HEK293 (cell line): ENCODE measurements at regions not wholly inside any gene's neighbourhood (a gene's known extent, or its start where the extent isn't known, plus 50 kb on each side); places are given as distances from the start of the nearest gene placed in this dataset.

ENCODE experiments used
- CTCF ChIA-PET: fragments of 350-600 bp; formaldehyde crosslinking; extraction: SDS; loops from one replicate; lab custom pipeline; 2021; ENCODE audit warnings: antibody characterized with exemption; lab: Yijun Ruan, JAX
- POLR2A ChIA-PET: fragments of 300-600 bp; formaldehyde crosslinking; extraction: SDS; loops from one replicate; lab custom pipeline; 2020; ENCODE audit warnings: antibody characterized with exemption, inconsistent platforms; lab: Yijun Ruan, JAX
- H3K27ac ChIP-seq: fragments of 200-500 bp; sonication (Bioruptor generic); 2 replicates; pipeline ENCODE4 v1.5.1; 2014; ENCODE audit warnings: low read depth, low read length, control low read depth, inconsistent platforms; ENCODE audit errors: extremely low read depth
- H3K36me3 ChIP-seq, 2 experiments: fragments of 200-500 bp in 1 of 2; sonication (Bioruptor generic) in 1 of 2; 1 replicate in 1 of 2; 2 replicates in 1 of 2; pipeline ENCODE4 v1.5.1; 2014 to 2017; ENCODE audit warnings: inconsistent platforms in 2 of 2, low read length in 2 of 2; ENCODE audit not compliant: control insufficient read depth in 2 of 2, insufficient read depth in 1 of 2
- H3K4me1 ChIP-seq: fragments of 200-500 bp; sonication (Bioruptor generic); 2 replicates; pipeline ENCODE4 v1.5.1; 2014; ENCODE audit warnings: mild to moderate bottlenecking, low read length, inconsistent platforms; ENCODE audit not compliant: control insufficient read depth, insufficient read depth
- H3K4me3 ChIP-seq: 2 replicates; pipeline ENCODE4 v1.5.1; 2011; ENCODE audit warnings: low read depth, mild to moderate bottlenecking, control low read depth, low read length, moderate library complexity
- H3K9me3 ChIP-seq: fragments of 200-500 bp; sonication (Bioruptor generic); 2 replicates; pipeline ENCODE4 v1.5.1; 2014; ENCODE audit warnings: low read depth, low read length, inconsistent platforms; ENCODE audit not compliant: control insufficient read depth, insufficient read depth
- MYNN ChIP-seq: fragments of 450-650 bp; formaldehyde crosslinking; IDR thresholded peaks from 2 replicates; pipeline ENCODE4 v1.5.1; 2016; ENCODE audit warnings: missing biosample characterization, missing genetic modification characterization, borderline replicate concordance
- ZBTB1 ChIP-seq: fragments of 450-650 bp; formaldehyde crosslinking; IDR thresholded peaks from 2 replicates; pipeline ENCODE4 v1.5.1; 2016; ENCODE audit warnings: missing biosample characterization, missing genetic modification characterization
- ZFP37 ChIP-seq: fragments of 450-650 bp; formaldehyde crosslinking; IDR thresholded peaks from 2 replicates; pipeline ENCODE4 v1.5.1; 2016; ENCODE audit warnings: missing biosample characterization, missing genetic modification characterization
- ZNF146 ChIP-seq: fragments of 450-650 bp; formaldehyde crosslinking; IDR thresholded peaks from 2 replicates; pipeline ENCODE4 v1.5.1; 2016; ENCODE audit warnings: missing biosample characterization, missing genetic modification characterization
- ZNF174 ChIP-seq: fragments of 450-650 bp; formaldehyde crosslinking; IDR thresholded peaks from 2 replicates; pipeline ENCODE4 v1.5.0; 2017; ENCODE audit warnings: missing biosample characterization, mild to moderate bottlenecking, missing genetic modification characterization
- ZNF214 ChIP-seq: fragments of 450-650 bp; formaldehyde crosslinking; IDR thresholded peaks from 2 replicates; pipeline ENCODE4 v1.5.1; 2017; ENCODE audit warnings: missing biosample characterization, mild to moderate bottlenecking, missing genetic modification characterization, borderline replicate concordance
- ZNF48 ChIP-seq: fragments of 450-650 bp; formaldehyde crosslinking; IDR thresholded peaks from 2 replicates; pipeline ENCODE4 v1.5.1; 2016; ENCODE audit warnings: missing biosample characterization, missing genetic modification characterization
- ZNF530 ChIP-seq: fragments of 450-650 bp; formaldehyde crosslinking; IDR thresholded peaks from 2 replicates; pipeline ENCODE4 v1.5.1; 2016; ENCODE audit warnings: low read depth, missing biosample characterization, missing genetic modification characterization
- ZNF555 ChIP-seq: fragments of 450-650 bp; formaldehyde crosslinking; conservative IDR thresholded peaks from 2 replicates; pipeline ENCODE4 v1.5.1; 2017; ENCODE audit warnings: missing biosample characterization, mild to moderate bottlenecking, missing genetic modification characterization, inconsistent platforms
- ZNF623 ChIP-seq: fragments of 450-650 bp; formaldehyde crosslinking; IDR thresholded peaks from 2 replicates; pipeline ENCODE4 v1.5.1; 2016; ENCODE audit warnings: missing biosample characterization, missing genetic modification characterization
- ZNF654 ChIP-seq: fragments of 450-650 bp; formaldehyde crosslinking; IDR thresholded peaks from 2 replicates; pipeline ENCODE4 v1.5.1; 2016; ENCODE audit warnings: low read depth, missing biosample characterization, missing genetic modification characterization
- ZNF785 ChIP-seq: fragments of 450-650 bp; formaldehyde crosslinking; IDR thresholded peaks from 2 replicates; pipeline ENCODE4 v1.5.1; 2016; ENCODE audit warnings: missing biosample characterization, missing genetic modification characterization
- TF ChIP-seq, protein P1 (sequence below): fragments of 450-650 bp; formaldehyde crosslinking; IDR thresholded peaks from 2 replicates; pipeline ENCODE4 v1.5.1; 2017; ENCODE audit warnings: missing biosample characterization, missing genetic modification characterization
- TF ChIP-seq, protein P2 (sequence below): fragments of 450-650 bp; formaldehyde crosslinking; IDR thresholded peaks from 2 replicates; pipeline ENCODE4 v1.5.1; 2016; ENCODE audit warnings: missing biosample characterization, missing genetic modification characterization
- TF ChIP-seq, protein P3 (sequence below): fragments of 450-650 bp; formaldehyde crosslinking; IDR thresholded peaks from 2 replicates; pipeline ENCODE4 v1.5.1; 2016; ENCODE audit warnings: missing biosample characterization, missing genetic modification characterization, borderline replicate concordance
- TF ChIP-seq, protein P4 (sequence below): fragments of 450-650 bp; formaldehyde crosslinking; IDR thresholded peaks from 2 replicates; pipeline ENCODE4 v1.5.1; 2016; ENCODE audit warnings: missing biosample characterization, missing genetic modification characterization
- TF ChIP-seq, protein P5 (sequence below): fragments of 450-650 bp; formaldehyde crosslinking; IDR thresholded peaks from 2 replicates; pipeline ENCODE4 v1.5.1; 2017; ENCODE audit warnings: missing biosample characterization, missing genetic modification characterization
- TF ChIP-seq, protein P6 (sequence below): fragments of 450-650 bp; IDR thresholded peaks from 2 replicates; pipeline ENCODE4 v1.5.1; 2018; ENCODE audit warnings: missing biosample characterization, mild to moderate bottlenecking, missing genetic modification characterization

DNA sequence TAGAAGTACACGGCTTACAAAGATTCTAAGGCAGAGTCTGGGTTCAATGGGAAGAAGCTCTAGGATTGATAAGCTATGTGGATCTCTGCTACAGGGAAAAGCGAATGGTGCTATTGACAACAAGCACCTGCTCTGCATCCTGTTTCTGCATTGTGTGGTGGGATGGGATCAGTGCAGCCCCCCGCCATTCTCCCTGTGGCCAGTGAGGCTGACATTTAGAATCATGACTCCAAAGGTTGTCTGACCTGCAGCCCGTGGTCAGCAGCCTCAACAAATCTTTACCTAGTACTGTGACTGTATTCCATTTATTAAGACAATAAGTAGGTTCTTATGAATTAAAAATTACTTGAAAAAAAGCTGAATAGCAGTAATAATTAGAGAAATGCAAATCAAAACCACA lies 1477.0 kb upstream of the TMEM132C start:
- TF ChIP-seq, protein P1, sequence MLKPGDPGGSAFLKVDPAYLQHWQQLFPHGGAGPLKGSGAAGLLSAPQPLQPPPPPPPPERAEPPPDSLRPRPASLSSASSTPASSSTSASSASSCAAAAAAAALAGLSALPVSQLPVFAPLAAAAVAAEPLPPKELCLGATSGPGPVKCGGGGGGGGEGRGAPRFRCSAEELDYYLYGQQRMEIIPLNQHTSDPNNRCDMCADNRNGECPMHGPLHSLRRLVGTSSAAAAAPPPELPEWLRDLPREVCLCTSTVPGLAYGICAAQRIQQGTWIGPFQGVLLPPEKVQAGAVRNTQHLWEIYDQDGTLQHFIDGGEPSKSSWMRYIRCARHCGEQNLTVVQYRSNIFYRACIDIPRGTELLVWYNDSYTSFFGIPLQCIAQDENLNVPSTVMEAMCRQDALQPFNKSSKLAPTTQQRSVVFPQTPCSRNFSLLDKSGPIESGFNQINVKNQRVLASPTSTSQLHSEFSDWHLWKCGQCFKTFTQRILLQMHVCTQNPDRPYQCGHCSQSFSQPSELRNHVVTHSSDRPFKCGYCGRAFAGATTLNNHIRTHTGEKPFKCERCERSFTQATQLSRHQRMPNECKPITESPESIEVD (tag by site-specific recombination): no peak
- no peak for TF ChIP-seq ZNF654 (tag by site-specific recombination)
- Histone ChIP-seq H3K36me3 (no peaks in the 10 kb centered on the region), H3K27ac (no peak overlapping the region), H3K4me3 (no peak overlapping the region), H3K4me1 (no peaks in the 10 kb centered on the region), H3K9me3 (no peaks in the 10 kb centered on the region)
- ChIA-PET CTCF (interaction anchor here (0.6 kb wide), 1 partner anchor 43 kb away, joined by 3 read pairs; no protein-coding TSS in a partner anchor), POLR2A (no interaction called here)

DNA sequence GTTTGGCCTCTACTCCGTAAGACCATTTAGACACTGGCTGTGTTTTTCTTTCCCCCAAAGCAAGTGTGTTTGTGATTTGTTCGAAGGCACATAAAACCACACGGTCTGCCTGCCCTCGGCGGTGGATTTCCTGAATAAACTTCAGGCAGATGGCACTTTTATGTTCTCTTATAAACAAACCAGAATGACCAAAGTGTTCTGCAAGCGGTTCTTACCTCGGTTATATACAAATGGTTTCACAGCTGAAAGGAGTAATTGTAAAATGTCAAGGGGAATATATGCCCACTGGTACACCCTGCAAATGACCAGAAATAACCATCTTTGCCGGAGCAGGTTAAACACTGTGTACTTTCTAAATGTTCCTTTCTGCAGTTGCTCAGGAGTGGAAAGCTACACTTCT lies 1475.8 kb upstream of the TMEM132C start:
- ChIA-PET CTCF (interaction anchor here (0.7 kb wide), 1 partner anchor 401 kb away, joined by 3 read pairs; no protein-coding TSS in a partner anchor), POLR2A (no interaction called here)

More for the DNA sequence above, 1475.8 kb upstream of the TMEM132C start:
- Histone ChIP-seq H3K4me1 (no peaks in the 10 kb centered on the region), H3K4me3 (no peak overlapping the region), H3K9me3 (no peaks in the 10 kb centered on the region), H3K27ac (no peak overlapping the region), H3K36me3 (no peaks in the 10 kb centered on the region)
- TF ChIP-seq, protein P2, sequence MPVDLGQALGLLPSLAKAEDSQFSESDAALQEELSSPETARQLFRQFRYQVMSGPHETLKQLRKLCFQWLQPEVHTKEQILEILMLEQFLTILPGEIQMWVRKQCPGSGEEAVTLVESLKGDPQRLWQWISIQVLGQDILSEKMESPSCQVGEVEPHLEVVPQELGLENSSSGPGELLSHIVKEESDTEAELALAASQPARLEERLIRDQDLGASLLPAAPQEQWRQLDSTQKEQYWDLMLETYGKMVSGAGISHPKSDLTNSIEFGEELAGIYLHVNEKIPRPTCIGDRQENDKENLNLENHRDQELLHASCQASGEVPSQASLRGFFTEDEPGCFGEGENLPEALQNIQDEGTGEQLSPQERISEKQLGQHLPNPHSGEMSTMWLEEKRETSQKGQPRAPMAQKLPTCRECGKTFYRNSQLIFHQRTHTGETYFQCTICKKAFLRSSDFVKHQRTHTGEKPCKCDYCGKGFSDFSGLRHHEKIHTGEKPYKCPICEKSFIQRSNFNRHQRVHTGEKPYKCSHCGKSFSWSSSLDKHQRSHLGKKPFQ: no peak
- TF ChIP-seq MYNN: no peak
- TF ChIP-seq, protein P3, sequence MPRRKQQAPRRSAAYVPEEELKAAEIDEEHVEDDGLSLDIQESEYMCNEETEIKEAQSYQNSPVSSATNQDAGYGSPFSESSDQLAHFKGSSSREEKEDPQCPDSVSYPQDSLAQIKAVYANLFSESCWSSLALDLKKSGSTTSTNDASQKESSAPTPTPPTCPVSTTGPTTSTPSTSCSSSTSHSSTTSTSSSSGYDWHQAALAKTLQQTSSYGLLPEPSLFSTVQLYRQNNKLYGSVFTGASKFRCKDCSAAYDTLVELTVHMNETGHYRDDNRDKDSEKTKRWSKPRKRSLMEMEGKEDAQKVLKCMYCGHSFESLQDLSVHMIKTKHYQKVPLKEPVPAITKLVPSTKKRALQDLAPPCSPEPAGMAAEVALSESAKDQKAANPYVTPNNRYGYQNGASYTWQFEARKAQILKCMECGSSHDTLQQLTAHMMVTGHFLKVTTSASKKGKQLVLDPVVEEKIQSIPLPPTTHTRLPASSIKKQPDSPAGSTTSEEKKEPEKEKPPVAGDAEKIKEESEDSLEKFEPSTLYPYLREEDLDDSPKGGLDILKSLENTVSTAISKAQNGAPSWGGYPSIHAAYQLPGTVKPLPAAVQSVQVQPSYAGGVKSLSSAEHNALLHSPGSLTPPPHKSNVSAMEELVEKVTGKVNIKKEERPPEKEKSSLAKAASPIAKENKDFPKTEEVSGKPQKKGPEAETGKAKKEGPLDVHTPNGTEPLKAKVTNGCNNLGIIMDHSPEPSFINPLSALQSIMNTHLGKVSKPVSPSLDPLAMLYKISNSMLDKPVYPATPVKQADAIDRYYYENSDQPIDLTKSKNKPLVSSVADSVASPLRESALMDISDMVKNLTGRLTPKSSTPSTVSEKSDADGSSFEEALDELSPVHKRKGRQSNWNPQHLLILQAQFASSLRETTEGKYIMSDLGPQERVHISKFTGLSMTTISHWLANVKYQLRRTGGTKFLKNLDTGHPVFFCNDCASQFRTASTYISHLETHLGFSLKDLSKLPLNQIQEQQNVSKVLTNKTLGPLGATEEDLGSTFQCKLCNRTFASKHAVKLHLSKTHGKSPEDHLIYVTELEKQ (tag by site-specific recombination): no peak
- TF ChIP-seq, protein P4, sequence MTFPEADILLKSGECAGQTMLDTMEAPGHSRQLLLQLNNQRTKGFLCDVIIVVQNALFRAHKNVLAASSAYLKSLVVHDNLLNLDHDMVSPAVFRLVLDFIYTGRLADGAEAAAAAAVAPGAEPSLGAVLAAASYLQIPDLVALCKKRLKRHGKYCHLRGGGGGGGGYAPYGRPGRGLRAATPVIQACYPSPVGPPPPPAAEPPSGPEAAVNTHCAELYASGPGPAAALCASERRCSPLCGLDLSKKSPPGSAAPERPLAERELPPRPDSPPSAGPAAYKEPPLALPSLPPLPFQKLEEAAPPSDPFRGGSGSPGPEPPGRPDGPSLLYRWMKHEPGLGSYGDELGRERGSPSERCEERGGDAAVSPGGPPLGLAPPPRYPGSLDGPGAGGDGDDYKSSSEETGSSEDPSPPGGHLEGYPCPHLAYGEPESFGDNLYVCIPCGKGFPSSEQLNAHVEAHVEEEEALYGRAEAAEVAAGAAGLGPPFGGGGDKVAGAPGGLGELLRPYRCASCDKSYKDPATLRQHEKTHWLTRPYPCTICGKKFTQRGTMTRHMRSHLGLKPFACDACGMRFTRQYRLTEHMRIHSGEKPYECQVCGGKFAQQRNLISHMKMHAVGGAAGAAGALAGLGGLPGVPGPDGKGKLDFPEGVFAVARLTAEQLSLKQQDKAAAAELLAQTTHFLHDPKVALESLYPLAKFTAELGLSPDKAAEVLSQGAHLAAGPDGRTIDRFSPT: no peak
- no peak for TF ChIP-seq ZNF530
- no peak for TF ChIP-seq ZNF785 (tag by site-specific recombination)
- TF ChIP-seq, protein P5, sequence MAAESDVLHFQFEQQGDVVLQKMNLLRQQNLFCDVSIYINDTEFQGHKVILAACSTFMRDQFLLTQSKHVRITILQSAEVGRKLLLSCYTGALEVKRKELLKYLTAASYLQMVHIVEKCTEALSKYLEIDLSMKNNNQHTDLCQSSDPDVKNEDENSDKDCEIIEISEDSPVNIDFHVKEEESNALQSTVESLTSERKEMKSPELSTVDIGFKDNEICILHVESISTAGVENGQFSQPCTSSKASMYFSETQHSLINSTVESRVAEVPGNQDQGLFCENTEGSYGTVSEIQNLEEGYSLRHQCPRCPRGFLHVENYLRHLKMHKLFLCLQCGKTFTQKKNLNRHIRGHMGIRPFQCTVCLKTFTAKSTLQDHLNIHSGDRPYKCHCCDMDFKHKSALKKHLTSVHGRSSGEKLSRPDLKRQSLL (tag by site-specific recombination): no peak
- TF ChIP-seq ZNF48: no peak
- TF ChIP-seq ZFP37 (tag by site-specific recombination): no peak
- TF ChIP-seq, protein P6, sequence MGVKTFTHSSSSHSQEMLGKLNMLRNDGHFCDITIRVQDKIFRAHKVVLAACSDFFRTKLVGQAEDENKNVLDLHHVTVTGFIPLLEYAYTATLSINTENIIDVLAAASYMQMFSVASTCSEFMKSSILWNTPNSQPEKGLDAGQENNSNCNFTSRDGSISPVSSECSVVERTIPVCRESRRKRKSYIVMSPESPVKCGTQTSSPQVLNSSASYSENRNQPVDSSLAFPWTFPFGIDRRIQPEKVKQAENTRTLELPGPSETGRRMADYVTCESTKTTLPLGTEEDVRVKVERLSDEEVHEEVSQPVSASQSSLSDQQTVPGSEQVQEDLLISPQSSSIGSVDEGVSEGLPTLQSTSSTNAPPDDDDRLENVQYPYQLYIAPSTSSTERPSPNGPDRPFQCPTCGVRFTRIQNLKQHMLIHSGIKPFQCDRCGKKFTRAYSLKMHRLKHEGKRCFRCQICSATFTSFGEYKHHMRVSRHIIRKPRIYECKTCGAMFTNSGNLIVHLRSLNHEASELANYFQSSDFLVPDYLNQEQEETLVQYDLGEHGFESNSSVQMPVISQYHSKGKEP (tag by site-specific recombination): no peak
- no peak for TF ChIP-seq ZBTB1 (tag by site-specific recombination)
- TF ChIP-seq ZNF214 (tag by site-specific recombination): no peak
- TF ChIP-seq ZNF623 (tag by site-specific recombination): no peak
- TF ChIP-seq ZNF555: no peak
- TF ChIP-seq ZNF174 (tag by site-specific recombination): no peak
- no peak for TF ChIP-seq ZNF146 (tag by site-specific recombination)
